IPS DF 6.9 (cell line): ENCODE measurements at regions not wholly inside any gene's neighbourhood (a gene's known extent, or its start where the extent isn't known, plus 50 kb on each side); places are given as distances from the start of the nearest gene placed in this dataset.

ENCODE experiments used
- DNase-seq: peaks from one replicate; pipeline ENCODE4 v3.0.0-alpha.2; 2013; ENCODE audit warnings: low read depth, low spot score
- H3K27ac ChIP-seq: one replicate; pipeline ENCODE4 v1.5.1; 2013; ENCODE audit warnings: low read length, control low read depth
- H3K27me3 ChIP-seq: 2 replicates; pipeline ENCODE4 v1.6.1; 2013; ENCODE audit warnings: mild to moderate bottlenecking, low read length; ENCODE audit not compliant: control insufficient read depth, insufficient read depth
- H3K36me3 ChIP-seq: 2 replicates; pipeline ENCODE4 v1.6.1; 2013; ENCODE audit warnings: low read length; ENCODE audit not compliant: control insufficient read depth, insufficient read depth
- H3K4me1 ChIP-seq: 2 replicates; pipeline ENCODE4 v1.6.1; 2013; ENCODE audit warnings: low read length; ENCODE audit not compliant: control insufficient read depth, insufficient read depth
- H3K4me3 ChIP-seq: 2 replicates; pipeline ENCODE4 v1.5.1; 2013; ENCODE audit warnings: mild to moderate bottlenecking, low read length
- H3K9me3 ChIP-seq: 2 replicates; pipeline ENCODE4 v1.6.1; 2013; ENCODE audit warnings: low read length, inconsistent platforms; ENCODE audit not compliant: control insufficient read depth, insufficient read depth
- WGBS: extraction: QIAGEN DNeasy Blood & Tissue Kit; methylation state at CpG from one replicate; pipeline ENCODE4 v1.1.7; 2013; ENCODE audit warnings: mixed read lengths, missing lambda C conversion rate; ENCODE audit not compliant: insufficient read length, insufficient coverage; 5-methylcytosine and 5-hydroxymethylcytosine counted together

- Histone ChIP-seq H3K4me1 (no peaks in the 10 kb centered on the region), H3K9me3 (no peaks in the 10 kb centered on the region), H3K27me3 (no peaks in the 10 kb centered on the region), H3K36me3 (no peaks in the 10 kb centered on the region), H3K4me3 (no peak overlapping the region), H3K27ac (no peak overlapping the region)
- DNase-seq = no peak
- WGBS = no CpG with 5 or more reads among the region's 12 CpGs
Observed at GRCh38 chr12:108046650-108047049, 82.4 kb upstream of the WSCD2 start.

DNA sequence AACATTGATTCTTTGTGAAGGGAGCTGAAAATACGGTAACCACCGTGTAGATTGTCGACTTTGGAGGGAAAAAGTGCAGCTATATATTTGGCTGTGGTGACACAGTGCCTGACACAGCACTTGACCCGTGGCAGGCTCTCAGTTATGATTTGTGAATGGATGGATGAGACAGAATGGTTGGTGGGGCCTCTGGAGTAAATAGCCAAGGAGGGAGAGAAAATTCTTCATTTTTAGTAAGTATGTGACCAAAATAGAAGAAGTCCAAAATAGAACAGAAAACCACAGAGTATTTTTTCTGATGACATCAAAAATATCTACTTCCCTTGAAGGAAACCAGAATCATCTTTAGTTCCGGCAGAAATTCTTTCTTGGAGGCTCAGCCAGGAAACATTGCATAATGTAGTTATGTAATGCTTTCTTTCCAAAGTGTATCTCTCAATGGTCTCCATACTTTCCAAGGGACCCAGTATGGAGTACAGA, 82.0 kb upstream of the WSCD2 start:
- Histone ChIP-seq H3K9me3 (no peaks in the 10 kb centered on the region), H3K4me3 (no peak overlapping the region), H3K27ac (no peak overlapping the region), H3K27me3 (no peaks in the 10 kb centered on the region), H3K4me1 (no peaks in the 10 kb centered on the region), H3K36me3 (no peaks in the 10 kb centered on the region)
- DNase-seq = no peak
- no CpG with 5 or more reads among the region's 5 CpGs for WGBS

GRCh38 chr12:108048686-108049085, 80.4 kb upstream of the WSCD2 start:
- Histone ChIP-seq H3K4me3 (no peak overlapping the region), H3K27ac (no peak overlapping the region), H3K36me3 (no peaks in the 10 kb centered on the region), H3K4me1 (no peaks in the 10 kb centered on the region), H3K27me3 (no peaks in the 10 kb centered on the region), H3K9me3 (no peaks in the 10 kb centered on the region)
- DNase-seq = no peak
- WGBS = no CpG with 5 or more reads among the region's 5 CpGs

DNA sequence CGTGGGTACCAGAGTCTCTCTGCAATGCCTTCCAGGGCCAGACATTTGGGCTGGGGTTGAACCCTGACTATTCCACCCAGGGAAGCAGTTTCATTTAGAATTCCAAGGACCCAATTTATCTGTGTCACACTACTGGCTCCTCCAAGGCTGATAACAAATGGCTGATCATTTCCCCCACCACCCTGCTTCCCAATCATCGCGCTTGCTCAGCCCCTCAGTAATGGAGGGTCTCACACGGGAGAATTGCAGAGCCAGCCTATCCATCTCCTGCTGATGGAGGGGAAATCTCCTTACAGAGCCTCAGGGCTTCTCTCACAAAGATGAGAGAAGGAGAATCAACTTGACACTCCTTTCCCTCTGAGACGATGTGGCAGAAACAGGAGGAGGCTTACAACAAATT, 78.4 kb upstream of the WSCD2 start:
- Histone ChIP-seq H3K4me3 (no peak overlapping the region), H3K27me3 (no peaks in the 10 kb centered on the region), H3K4me1 (no peaks in the 10 kb centered on the region), H3K36me3 (no peaks in the 10 kb centered on the region), H3K9me3 (no peaks in the 10 kb centered on the region), H3K27ac (no peak overlapping the region)
- WGBS = no CpG with 5 or more reads among the region's 5 CpGs
- DNase-seq = no peak

- H3K9me3 ChIP-seq = no peaks in the 10 kb centered on the region
- no CpG with 5 or more reads among the region's 5 CpGs for WGBS
- no peaks in the 10 kb centered on the region for H3K4me1 ChIP-seq
- H3K4me3 ChIP-seq = no peak overlapping the region
- no peaks in the 10 kb centered on the region for H3K27me3 ChIP-seq
- H3K36me3 ChIP-seq = no peaks in the 10 kb centered on the region
- DNase-seq = no peak
- no peak overlapping the region for H3K27ac ChIP-seq
Observed at GRCh38 chr12:108052260-108052659, 76.8 kb upstream of the WSCD2 start.

DNA sequence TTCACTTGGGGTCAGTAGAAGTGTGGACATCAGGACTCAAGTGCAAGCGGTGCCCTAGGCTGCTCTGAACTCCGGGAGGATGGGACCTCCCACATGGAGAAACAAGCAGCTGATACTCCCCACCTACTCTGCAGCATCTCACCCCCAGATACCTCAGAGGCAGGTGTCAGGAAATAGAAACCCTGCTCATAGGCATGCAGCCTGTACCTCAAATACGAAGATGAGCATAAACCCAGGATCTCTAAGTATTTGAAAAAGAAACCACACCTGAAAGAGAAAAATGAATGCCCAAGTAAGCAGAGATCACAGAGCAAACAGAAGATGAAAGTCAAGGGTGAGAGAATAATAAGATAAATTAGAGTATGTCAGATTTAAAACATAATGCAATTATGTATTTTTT, 75.6 kb upstream of the WSCD2 start:
- no peaks in the 10 kb centered on the region for H3K9me3 ChIP-seq
- H3K4me3 ChIP-seq = no peak overlapping the region
- H3K36me3 ChIP-seq = no peaks in the 10 kb centered on the region
- DNase-seq = no peak
- no CpG with 5 or more reads among the region's 3 CpGs for WGBS
- H3K27me3 ChIP-seq = no peaks in the 10 kb centered on the region
- no peaks in the 10 kb centered on the region for H3K4me1 ChIP-seq
- H3K27ac ChIP-seq = no peak overlapping the region

DNA sequence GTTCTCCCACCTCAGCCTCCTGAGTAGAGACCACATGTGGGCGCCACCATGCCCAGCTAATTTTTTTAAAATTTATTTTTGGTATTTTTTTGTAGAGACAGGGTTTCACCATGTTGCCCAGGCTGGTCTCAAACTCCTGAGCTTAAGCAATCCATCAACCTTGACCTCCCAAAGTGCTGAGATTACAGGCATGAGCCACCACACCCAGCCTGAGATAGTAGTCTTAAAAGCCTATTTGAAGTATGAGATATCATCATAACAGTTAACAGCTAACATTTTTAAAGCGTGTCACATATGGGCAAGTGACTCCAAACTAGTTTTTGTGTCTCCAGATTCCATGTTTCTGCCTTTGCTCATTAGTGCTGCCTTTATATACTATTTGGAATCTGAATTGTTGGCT, 74.6 kb upstream of the WSCD2 start:
- no CpG with 5 or more reads among the region's 2 CpGs for WGBS
- Histone ChIP-seq H3K4me1 (no peaks in the 10 kb centered on the region), H3K4me3 (no peak overlapping the region), H3K27ac (no peak overlapping the region), H3K27me3 (no peaks in the 10 kb centered on the region), H3K36me3 (no peaks in the 10 kb centered on the region), H3K9me3 (no peaks in the 10 kb centered on the region)
- DNase-seq = no peak

- Histone ChIP-seq H3K27ac (no peak overlapping the region), H3K27me3 (no peaks in the 10 kb centered on the region), H3K36me3 (no peaks in the 10 kb centered on the region), H3K4me3 (no peak overlapping the region), H3K9me3 (no peaks in the 10 kb centered on the region), H3K4me1 (no peaks in the 10 kb centered on the region)
- WGBS = no CpG with 5 or more reads among the region's 3 CpGs
- no peak for DNase-seq
Observed at GRCh38 chr12:108055141-108055540, 73.9 kb upstream of the WSCD2 start.

- DNase-seq = no peak
- no peak overlapping the region for H3K27ac ChIP-seq
- no peaks in the 10 kb centered on the region for H3K9me3 ChIP-seq
- no peaks in the 10 kb centered on the region for H3K36me3 ChIP-seq
- no peaks in the 10 kb centered on the region for H3K27me3 ChIP-seq
- H3K4me3 ChIP-seq = no peak overlapping the region
- WGBS = no CpG with 5 or more reads among the region's 3 CpGs
- no peaks in the 10 kb centered on the region for H3K4me1 ChIP-seq
Observed at GRCh38 chr12:108060067-108060466, 69.0 kb upstream of the WSCD2 start.

GRCh38 chr12:108060903-108061302, 68.2 kb upstream of the WSCD2 start:
- Histone ChIP-seq H3K9me3 (no peaks in the 10 kb centered on the region), H3K4me3 (no peak overlapping the region), H3K27me3 (no peaks in the 10 kb centered on the region), H3K4me1 (no peaks in the 10 kb centered on the region), H3K27ac (no peak overlapping the region), H3K36me3 (no peaks in the 10 kb centered on the region)
- no CpG with 5 or more reads among the region's 1 CpG for WGBS
- DNase-seq = no peak

DNA sequence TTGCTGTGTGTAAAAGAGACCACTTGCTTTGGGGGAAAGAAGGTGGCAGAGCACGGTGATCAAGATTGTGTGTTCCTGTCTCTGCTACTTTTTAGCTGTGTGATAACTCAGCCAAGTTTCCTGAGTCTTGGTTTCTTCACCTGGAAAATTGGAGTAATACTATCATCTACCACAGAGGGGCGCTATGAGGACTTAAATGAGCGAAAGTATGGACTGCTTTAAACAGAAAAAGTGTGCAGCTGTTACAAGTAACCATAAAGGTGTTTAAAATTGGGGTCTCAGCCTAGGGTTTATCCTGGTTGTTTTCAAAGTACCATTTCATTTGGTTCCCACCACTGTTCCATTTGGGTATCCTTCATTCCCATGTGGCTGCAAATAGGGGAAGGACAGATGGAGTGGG, 65.9 kb upstream of the WSCD2 start:
- WGBS = no CpG with 5 or more reads among the region's 3 CpGs
- H3K27ac ChIP-seq = no peak overlapping the region
- DNase-seq = peak; percentile 27

More for the DNA sequence above, 65.9 kb upstream of the WSCD2 start:
- H3K9me3 ChIP-seq = no peaks in the 10 kb centered on the region
- no peaks in the 10 kb centered on the region for H3K36me3 ChIP-seq
- no peaks in the 10 kb centered on the region for H3K27me3 ChIP-seq
- no peak overlapping the region for H3K4me3 ChIP-seq
- no peaks in the 10 kb centered on the region for H3K4me1 ChIP-seq
